H9 (cell line): ENCODE measurements at regions not wholly inside any gene's neighbourhood (a gene's known extent, or its start where the extent isn't known, plus 50 kb on each side); places are given as distances from the start of the nearest gene placed in this dataset.
A peak's percentile ranks its signal among the peaks of the same experiment; 100 is the strongest.

Experiments
- DNase-seq: peaks from one replicate; pipeline ENCODE4 v3.0.0-alpha.2; 2017
- H2AFZ ChIP-seq: one replicate; pipeline ENCODE4 v1.6.1; 2013; ENCODE audit warnings: mild to moderate bottlenecking, low read length, control low read depth, moderate library complexity
- H2AK5ac ChIP-seq: 2 replicates; pipeline ENCODE4 v1.6.1; 2013; ENCODE audit warnings: low read length, control low read depth, mixed read lengths; ENCODE audit not compliant: insufficient read length
- H2BK120ac ChIP-seq: one replicate; pipeline ENCODE4 v1.6.1; 2013; ENCODE audit warnings: low read depth, mild to moderate bottlenecking, low read length, control low read depth, inconsistent platforms; ENCODE audit not compliant: poor library complexity, severe bottlenecking
- H2BK12ac ChIP-seq: 2 replicates; pipeline ENCODE4 v1.6.1; 2013; ENCODE audit warnings: low read length, control low read depth, mixed read lengths, low read depth; ENCODE audit not compliant: insufficient read length
- H2BK15ac ChIP-seq: 2 replicates; pipeline ENCODE4 v1.6.1; 2013; ENCODE audit warnings: low read depth, low read length, control low read depth
- H2BK20ac ChIP-seq: one replicate; pipeline ENCODE4 v1.6.1; 2013; ENCODE audit warnings: low read depth, mild to moderate bottlenecking, low read length, control low read depth, inconsistent platforms; ENCODE audit not compliant: poor library complexity, severe bottlenecking
- H2BK5ac ChIP-seq: 2 replicates; pipeline ENCODE4 v1.6.1; 2013; ENCODE audit warnings: low read length, control low read depth, mixed read lengths; ENCODE audit not compliant: insufficient read length
- H3K14ac ChIP-seq: 2 replicates; pipeline ENCODE4 v1.6.1; 2013; ENCODE audit warnings: low read length, control low read depth; ENCODE audit not compliant: insufficient read depth
- H3K18ac ChIP-seq: 2 replicates; pipeline ENCODE4 v1.6.1; 2013; ENCODE audit warnings: low read depth, mild to moderate bottlenecking, mixed read lengths, low read length, control low read depth; ENCODE audit not compliant: insufficient read length
- H3K23ac ChIP-seq: 2 replicates; pipeline ENCODE4 v1.6.1; 2013; ENCODE audit warnings: low read length, control low read depth, mixed read lengths, low read depth; ENCODE audit not compliant: insufficient read length
- H3K23me2 ChIP-seq: 2 replicates; pipeline ENCODE4 v1.6.1; 2013; ENCODE audit warnings: low read depth, mild to moderate bottlenecking, mixed read lengths, low read length, control low read depth; ENCODE audit not compliant: insufficient read length, poor library complexity, severe bottlenecking
- H3K27ac ChIP-seq: 2 replicates; pipeline ENCODE4 v1.5.1; 2013; ENCODE audit warnings: low read length, control low read depth, mixed read lengths, low read depth; ENCODE audit not compliant: insufficient read length
- H3K27me3 ChIP-seq: 2 replicates; pipeline ENCODE4 v1.6.1; 2013; ENCODE audit warnings: low read length, control low read depth, inconsistent platforms; ENCODE audit not compliant: insufficient read depth
- H3K4ac ChIP-seq: 2 replicates; pipeline ENCODE4 v1.6.1; 2013; ENCODE audit warnings: low read depth, mild to moderate bottlenecking, control low read depth, inconsistent platforms, low read length, moderate library complexity
- H3K4me1 ChIP-seq: 2 replicates; pipeline ENCODE4 v1.6.1; 2013; ENCODE audit warnings: low read length, control low read depth, inconsistent platforms; ENCODE audit not compliant: insufficient read depth
- H3K4me2 ChIP-seq: 2 replicates; pipeline ENCODE4 v1.6.1; 2013; ENCODE audit warnings: low read length, control low read depth, mixed read lengths; ENCODE audit not compliant: insufficient read length, insufficient read depth
- H3K56ac ChIP-seq: 2 replicates; pipeline ENCODE4 v1.6.1; 2013; ENCODE audit warnings: low read depth, mild to moderate bottlenecking, mixed read lengths, low read length, control low read depth; ENCODE audit not compliant: insufficient read length
- H3K79me1 ChIP-seq: 2 replicates; pipeline ENCODE4 v1.6.1; 2013; ENCODE audit warnings: low read depth, mild to moderate bottlenecking, moderate library complexity, low read length, control low read depth, inconsistent platforms; ENCODE audit not compliant: insufficient read depth, poor library complexity, severe bottlenecking
- H3K79me2 ChIP-seq: 2 replicates; pipeline ENCODE4 v1.6.1; 2013; ENCODE audit warnings: low read length, control low read depth, inconsistent platforms; ENCODE audit not compliant: insufficient read depth
- H3K9ac ChIP-seq: 2 replicates; pipeline ENCODE4 v1.6.1; 2013; ENCODE audit warnings: low read length, control low read depth, mixed read lengths; ENCODE audit not compliant: insufficient read length; ENCODE audit errors: extremely low read depth
- H3K9me3 ChIP-seq: one replicate; pipeline ENCODE4 v1.6.1; 2013; ENCODE audit warnings: low read depth, low read length, inconsistent platforms; ENCODE audit not compliant: control insufficient read depth
- H3T11ph ChIP-seq: one replicate; pipeline ENCODE4 v1.6.1; 2013; ENCODE audit warnings: mild to moderate bottlenecking, low read length, control low read depth, inconsistent platforms
- H4K20me1 ChIP-seq: one replicate; pipeline ENCODE4 v1.6.1; 2013; ENCODE audit not compliant: control insufficient read depth, insufficient read length, insufficient read depth
- H4K5ac ChIP-seq: 2 replicates; pipeline ENCODE4 v1.6.1; 2013; ENCODE audit warnings: low read depth, mild to moderate bottlenecking, mixed read lengths, low read length, control low read depth; ENCODE audit not compliant: insufficient read length
- H4K8ac ChIP-seq: replicated peaks from 2 replicates; pipeline ENCODE4 v1.6.1; 2013; ENCODE audit warnings: low read length, control low read depth, mixed read lengths, low read depth; ENCODE audit not compliant: insufficient read length
- H4K91ac ChIP-seq: 2 replicates; pipeline ENCODE4 v1.6.1; 2013; ENCODE audit warnings: low read depth, mild to moderate bottlenecking, moderate library complexity, mixed read lengths, low read length, control low read depth; ENCODE audit not compliant: insufficient read length
- H3K27ac Mint-ChIP-seq, 3 experiments: 2 replicates in 2 of 3; 3 replicates in 1 of 3; pipeline ENCODE4 v1.8.0; 2020 to 2021; ENCODE audit warnings: mixed read lengths in 3 of 3, mild to moderate bottlenecking in 1 of 3, moderate library complexity in 1 of 3
- H3K27me3 Mint-ChIP-seq: 2 replicates; pipeline ENCODE4 v1.8.0; 2021; ENCODE audit warnings: low read depth, mild to moderate bottlenecking, moderate library complexity, mixed read lengths
- H3K36me3 Mint-ChIP-seq, 3 experiments: 2 replicates in 2 of 3; 3 replicates in 1 of 3; pipeline ENCODE4 v1.8.0; 2020 to 2021; ENCODE audit warnings: low read depth in 3 of 3, mixed read lengths in 3 of 3; ENCODE audit not compliant: insufficient read depth in 1 of 3
- H3K4me1 Mint-ChIP-seq, 2 experiments: 2 replicates each; pipeline ENCODE4 v1.8.0; 2020; ENCODE audit warnings: mixed read lengths in 2 of 2
- H3K4me3 Mint-ChIP-seq, 2 experiments: 2 replicates in 1 of 2; 3 replicates in 1 of 2; pipeline ENCODE4 v1.8.0; 2020 to 2021; ENCODE audit warnings: mild to moderate bottlenecking in 2 of 2, mixed read lengths in 2 of 2, moderate library complexity in 1 of 2
- H3K9me3 Mint-ChIP-seq, 2 experiments: 2 replicates in 1 of 2; 3 replicates in 1 of 2; pipeline ENCODE4 v1.8.0; 2020; ENCODE audit warnings: mild to moderate bottlenecking in 2 of 2, mixed read lengths in 2 of 2, moderate library complexity in 1 of 2
- CTCF ChIP-seq: fragments of 200-600 bp; sonication (generic); conservative IDR thresholded peaks from 3 replicates; pipeline ENCODE4 v1.8.0; 2021; ENCODE audit warnings: antibody characterized with exemption, mild to moderate bottlenecking
- WGBS: extraction: QIAGEN DNeasy Blood & Tissue Kit; methylation state at CpG from one replicate; pipeline ENCODE4 v1.1.7; 2013; ENCODE audit warnings: missing lambda C conversion rate, low lambda C conversion rate, mixed read lengths; ENCODE audit not compliant: insufficient read length; ENCODE audit errors: extremely low coverage; 5-methylcytosine and 5-hydroxymethylcytosine counted together

DNA sequence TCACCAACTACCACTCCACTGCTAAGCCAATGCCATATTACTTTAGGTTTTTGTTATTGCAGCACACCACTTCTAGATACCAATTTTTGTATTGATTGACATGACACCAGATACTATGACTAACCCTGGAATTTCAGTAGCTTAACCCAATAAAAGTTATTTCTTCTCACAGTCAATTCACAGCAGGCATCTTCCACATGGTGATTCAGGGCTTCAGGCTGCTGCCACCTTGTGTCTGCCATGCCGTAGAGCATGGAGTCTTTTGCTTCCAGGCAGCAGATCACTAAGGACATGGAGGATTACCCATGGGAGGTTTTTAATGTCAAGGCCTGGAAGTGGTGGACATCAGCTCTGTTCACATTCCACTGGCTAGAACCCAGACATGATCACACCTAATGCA is 56.4 kb upstream of the LTA4H start:
- no peak overlapping the region for H3K4me3 Mint-ChIP-seq
- no peak overlapping the region for H3K27ac Mint-ChIP-seq
- H3K4me1 Mint-ChIP-seq = peaks cover 14 to 15% of the 10 kb centered on the region in 2 experiments

More for the DNA sequence above, 56.4 kb upstream of the LTA4H start:
- Mint-ChIP-seq H3K27me3 (peaks cover 5% of the 10 kb centered on the region), H3K36me3 (peaks cover 7 to 14% (median 13%) of the 10 kb centered on the region in 3 experiments; a peak in 6 of 7 replicates), H3K9me3 (peaks cover 26 to 37% of the 10 kb centered on the region in 2 experiments)
- no peak overlapping the region for H4K5ac ChIP-seq
- no peak overlapping the region for H2BK20ac ChIP-seq
- no peak overlapping the region for H3K14ac ChIP-seq
- peak; percentile 53 for DNase-seq
- H3K23me2 ChIP-seq = no peaks in the 10 kb centered on the region
- no peaks in the 10 kb centered on the region for H3K79me2 ChIP-seq
- no peaks in the 10 kb centered on the region for H3K79me1 ChIP-seq
- no peak overlapping the region for H2BK15ac ChIP-seq
- H4K8ac ChIP-seq = no peak overlapping the region
- H3K27ac ChIP-seq = no peak overlapping the region
- no peak overlapping the region for H2BK12ac ChIP-seq
- no peaks in the 10 kb centered on the region for H4K20me1 ChIP-seq
- no peak overlapping the region for H3K9ac ChIP-seq
- H3K18ac ChIP-seq = no peak overlapping the region
- no peak overlapping the region for H2AK5ac ChIP-seq
- H3K56ac ChIP-seq = no peak overlapping the region
- H3K4ac ChIP-seq = no peak overlapping the region
- no peak overlapping the region for H2BK120ac ChIP-seq
- no peak overlapping the region for H2AFZ ChIP-seq
- H3K9me3 ChIP-seq = no peaks in the 10 kb centered on the region
- H3K23ac ChIP-seq = no peak overlapping the region
- peak; percentile 61 for TF ChIP-seq CTCF
- H2BK5ac ChIP-seq = no peak overlapping the region
- no peak overlapping the region for H3T11ph ChIP-seq
- H4K91ac ChIP-seq = no peak overlapping the region
- no peaks in the 10 kb centered on the region for H3K27me3 ChIP-seq
- no CpG with 5 or more reads among the region's 1 CpG for WGBS
- no peaks in the 10 kb centered on the region for H3K4me1 ChIP-seq
- no peak overlapping the region for H3K4me2 ChIP-seq
